Memory B cell (primary cell): ENCODE measurements at regions not wholly inside any gene's neighbourhood (a gene's known extent, or its start where the extent isn't known, plus 50 kb on each side); places are given as distances from the start of the nearest gene placed in this dataset.

Experiments used
- ATAC-seq: fragments of 150-1000 bp; cut with Tn5 transposase; 2 replicates; pipeline ENCODE4 v1.10.0; 2021; ENCODE audit warnings: low read depth, mild to moderate bottlenecking, moderate library complexity
- DNase-seq, 2 donors: peaks; one replicate each; pipeline ENCODE4 v3.0.0; 2022; ENCODE audit warnings: low spot score in 2 of 2
- H3K27ac Mint-ChIP-seq: one replicate; pipeline ENCODE4 v1.8.0; 2022; ENCODE audit warnings: mild to moderate bottlenecking, moderate library complexity, mixed read lengths
- H3K27me3 Mint-ChIP-seq: one replicate; pipeline ENCODE4 v1.8.0; 2022; ENCODE audit warnings: mixed read lengths
- H3K36me3 Mint-ChIP-seq: one replicate; pipeline ENCODE4 v1.8.0; 2022; ENCODE audit warnings: mild to moderate bottlenecking, mixed read lengths
- H3K4me1 Mint-ChIP-seq: one replicate; pipeline ENCODE4 v1.8.0; 2022; ENCODE audit warnings: mixed read lengths
- H3K4me3 Mint-ChIP-seq: one replicate; pipeline ENCODE4 v1.8.0; 2022; ENCODE audit warnings: mild to moderate bottlenecking, moderate library complexity, mixed read lengths
- H3K9me3 Mint-ChIP-seq: one replicate; pipeline ENCODE4 v1.8.0; 2022; ENCODE audit warnings: mixed read lengths

DNA sequence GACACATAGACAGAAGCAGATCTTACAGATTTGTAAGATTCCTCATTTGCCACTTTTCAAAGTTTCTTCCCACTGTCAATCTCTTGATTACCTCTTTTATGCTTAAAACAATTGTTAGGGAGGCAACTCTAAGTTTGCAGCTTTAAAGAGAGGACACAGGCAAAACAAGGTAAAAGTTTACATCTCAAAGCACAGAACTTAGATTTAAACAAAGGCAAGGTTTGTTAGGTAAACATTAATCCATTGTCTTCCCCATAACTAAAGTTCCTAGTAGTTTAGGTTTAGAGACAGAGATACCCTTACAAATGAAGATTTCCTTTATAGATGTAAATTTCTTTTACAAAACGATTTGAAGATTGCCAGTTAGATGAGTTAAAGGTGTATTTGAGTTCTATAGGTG is 176.9 kb downstream of the AASDH start:
- Mint-ChIP-seq H3K4me3 (no peak overlapping the region), H3K9me3 (peaks cover 9% of the 10 kb centered on the region), H3K27me3 (peaks cover 2% of the 10 kb centered on the region), H3K27ac (no peak overlapping the region), H3K36me3 (peaks cover 4% of the 10 kb centered on the region), H3K4me1 (no peaks in the 10 kb centered on the region)
- ATAC-seq: no peak
- no peak for DNase-seq

DNA sequence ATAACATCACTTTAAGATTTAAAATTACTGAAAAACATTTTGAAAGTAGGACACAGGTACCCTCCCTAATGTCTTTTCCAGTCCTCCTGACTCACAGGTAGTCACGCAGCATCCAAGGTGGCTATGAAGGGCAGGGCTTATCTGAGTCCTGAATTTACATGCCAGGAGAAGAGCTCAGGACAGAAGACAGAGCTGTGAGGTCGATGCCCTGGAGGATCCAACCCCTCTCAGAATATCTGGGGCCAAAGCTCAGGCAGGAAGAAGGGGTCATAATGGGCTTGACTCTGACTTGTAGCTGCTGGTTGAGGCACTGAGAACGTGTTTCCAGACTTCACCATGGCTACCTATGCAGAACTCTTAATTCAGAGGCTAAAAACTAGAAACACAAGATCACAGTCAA is 177.5 kb downstream of the AASDH start:
- Mint-ChIP-seq H3K4me3 (no peak overlapping the region), H3K4me1 (no peaks in the 10 kb centered on the region), H3K36me3 (peaks cover 4% of the 10 kb centered on the region), H3K27ac (no peak overlapping the region), H3K9me3 (peaks cover 9% of the 10 kb centered on the region), H3K27me3 (peaks cover 2% of the 10 kb centered on the region)
- no peak for ATAC-seq
- DNase-seq: no peak

DNA sequence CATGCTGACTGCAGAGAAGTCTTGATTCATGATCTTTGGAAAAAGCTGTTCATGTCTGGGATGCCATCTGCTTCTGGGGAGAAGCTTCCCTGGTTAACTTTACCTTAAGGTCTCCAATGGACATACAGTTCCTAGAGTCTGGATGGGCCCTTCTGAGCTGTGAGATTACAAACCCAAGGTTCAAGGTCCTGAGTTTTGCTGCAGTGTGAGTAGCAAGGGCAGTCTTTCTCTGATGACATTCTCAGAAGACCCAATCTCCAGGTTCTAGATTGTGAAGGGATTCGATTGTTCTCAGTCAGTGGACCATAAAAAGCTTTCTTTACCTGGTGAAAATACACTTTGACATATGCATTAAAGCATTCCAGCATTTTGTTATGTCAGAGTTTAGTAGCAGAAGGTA is 179.2 kb downstream of the AASDH start:
- Mint-ChIP-seq H3K27me3 (peaks cover 2% of the 10 kb centered on the region), H3K36me3 (peaks cover 4% of the 10 kb centered on the region), H3K9me3 (peaks cover 9% of the 10 kb centered on the region), H3K4me3 (no peak overlapping the region), H3K4me1 (no peaks in the 10 kb centered on the region), H3K27ac (no peak overlapping the region)
- ATAC-seq (no peak), DNase-seq (no peak)

DNA sequence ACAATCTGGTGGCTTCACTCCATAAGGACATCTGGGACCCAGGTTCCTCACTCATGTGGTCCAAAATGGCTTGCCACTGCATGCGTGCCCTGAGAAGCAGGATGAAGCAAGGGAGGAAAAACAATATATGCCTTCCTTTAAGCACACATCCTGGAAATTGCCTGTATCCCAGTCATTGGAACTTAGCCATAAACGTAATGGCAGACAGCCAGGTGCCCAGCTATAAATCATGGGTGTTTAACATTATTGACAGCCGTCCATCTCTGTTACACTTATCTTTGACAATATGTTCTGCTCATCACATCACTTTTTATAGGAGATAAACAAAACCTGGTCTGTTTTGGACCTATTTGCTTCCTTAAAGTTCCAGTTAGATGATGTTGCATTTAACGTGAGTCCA is 181.0 kb downstream of the AASDH start:
- Mint-ChIP-seq H3K27me3 (peaks cover 2% of the 10 kb centered on the region), H3K9me3 (peaks cover 5% of the 10 kb centered on the region), H3K4me1 (no peaks in the 10 kb centered on the region), H3K4me3 (no peak overlapping the region), H3K36me3 (peaks cover under 1% of the 10 kb centered on the region), H3K27ac (no peak overlapping the region)
- no peak for DNase-seq
- ATAC-seq: no peak

DNA sequence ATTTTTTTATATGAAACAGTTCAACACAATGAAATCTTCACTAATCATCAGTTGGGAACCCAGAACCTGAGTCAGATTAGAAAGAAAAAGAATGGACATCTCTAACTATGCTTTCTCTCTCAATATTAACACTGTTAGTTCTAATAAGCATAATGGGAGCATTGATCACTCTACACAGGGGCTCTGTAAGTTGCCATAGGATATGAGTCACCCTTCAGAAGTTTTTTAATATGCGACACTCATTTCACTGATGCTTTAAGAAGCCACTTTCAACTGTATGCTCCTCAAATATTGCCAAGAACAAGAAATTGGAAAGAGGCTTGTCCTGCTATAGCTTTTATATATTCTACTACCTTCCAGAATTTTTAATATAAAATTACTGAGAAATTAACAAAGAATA is 187.0 kb downstream of the AASDH start:
- Mint-ChIP-seq H3K36me3 (no peaks in the 10 kb centered on the region), H3K9me3 (no peaks in the 10 kb centered on the region), H3K4me1 (no peaks in the 10 kb centered on the region), H3K4me3 (no peak overlapping the region), H3K27me3 (peaks cover 2% of the 10 kb centered on the region), H3K27ac (no peak overlapping the region)
- ATAC-seq (no peak), DNase-seq (no peak)

DNA sequence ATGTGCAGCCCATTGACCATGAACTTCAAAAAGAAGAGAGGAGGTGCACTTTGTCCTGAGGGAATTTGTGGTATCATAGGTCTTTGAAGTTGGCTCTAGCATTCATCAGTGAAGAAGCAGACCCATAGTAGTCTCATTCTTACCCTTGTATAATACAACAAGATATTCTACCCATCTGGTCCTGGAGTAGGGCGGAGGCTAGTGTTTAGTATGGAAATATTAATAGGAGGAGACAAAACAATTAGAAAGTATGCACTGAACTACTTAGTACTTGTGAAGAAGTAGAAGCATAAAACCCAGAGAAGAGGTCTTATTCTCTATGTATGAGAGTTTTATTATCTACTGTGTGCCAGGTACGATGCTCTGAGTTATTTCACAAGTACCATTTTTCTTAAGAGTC is 189.0 kb downstream of the AASDH start:
- H3K36me3 Mint-ChIP-seq: no peaks in the 10 kb centered on the region
- H3K27ac Mint-ChIP-seq: no peak overlapping the region
- H3K4me1 Mint-ChIP-seq: no peaks in the 10 kb centered on the region
- no peak for ATAC-seq
- no peak for DNase-seq
- H3K9me3 Mint-ChIP-seq: no peaks in the 10 kb centered on the region
- H3K27me3 Mint-ChIP-seq: peaks cover 2% of the 10 kb centered on the region
- H3K4me3 Mint-ChIP-seq: no peak overlapping the region

DNA sequence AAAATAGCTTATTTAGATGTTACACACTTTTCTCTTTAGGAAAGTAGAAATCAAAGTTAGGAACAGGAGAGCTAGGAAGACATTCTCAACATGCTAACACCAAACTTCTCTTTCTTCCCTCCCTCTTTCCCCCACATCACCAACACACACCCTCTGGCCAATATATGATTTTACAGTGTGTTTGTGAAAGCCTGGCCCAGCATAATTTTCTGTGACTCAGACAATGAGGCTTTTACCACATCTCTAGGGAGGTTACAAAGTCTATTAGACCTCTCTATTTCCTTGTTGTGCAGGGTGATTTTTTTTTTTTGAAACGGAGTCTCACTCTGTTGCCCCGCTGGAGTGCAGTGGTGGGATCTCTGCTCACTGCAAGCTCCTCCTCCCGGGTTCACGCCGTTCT is 189.9 kb downstream of the AASDH start:
- H3K4me1 Mint-ChIP-seq: no peaks in the 10 kb centered on the region
- H3K4me3 Mint-ChIP-seq: no peak overlapping the region
- no peaks in the 10 kb centered on the region for H3K36me3 Mint-ChIP-seq
- H3K27ac Mint-ChIP-seq: no peak overlapping the region
- peaks cover 2% of the 10 kb centered on the region for H3K27me3 Mint-ChIP-seq
- no peak for DNase-seq
- H3K9me3 Mint-ChIP-seq: no peaks in the 10 kb centered on the region
- ATAC-seq: no peak

DNA sequence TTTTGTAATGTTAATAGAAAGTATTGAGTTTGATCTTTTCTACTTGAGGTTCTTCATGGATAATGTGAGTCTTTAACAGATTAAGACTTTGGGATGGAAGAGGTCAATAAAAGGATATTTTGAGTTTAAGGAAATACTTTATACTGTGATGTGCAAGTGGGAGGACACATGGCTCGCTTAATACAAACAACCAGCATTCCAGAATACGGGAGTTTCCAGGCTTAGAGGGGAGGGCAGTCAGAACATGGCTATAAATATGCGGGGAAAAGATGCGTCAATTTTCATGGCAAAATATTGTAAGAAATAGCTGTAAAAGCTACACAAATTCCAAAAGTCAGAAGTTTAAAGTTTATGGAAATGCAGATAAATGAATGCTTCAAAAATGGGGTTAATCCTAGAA is 192.3 kb downstream of the AASDH start:
- no peak overlapping the region for H3K27ac Mint-ChIP-seq

DNA sequence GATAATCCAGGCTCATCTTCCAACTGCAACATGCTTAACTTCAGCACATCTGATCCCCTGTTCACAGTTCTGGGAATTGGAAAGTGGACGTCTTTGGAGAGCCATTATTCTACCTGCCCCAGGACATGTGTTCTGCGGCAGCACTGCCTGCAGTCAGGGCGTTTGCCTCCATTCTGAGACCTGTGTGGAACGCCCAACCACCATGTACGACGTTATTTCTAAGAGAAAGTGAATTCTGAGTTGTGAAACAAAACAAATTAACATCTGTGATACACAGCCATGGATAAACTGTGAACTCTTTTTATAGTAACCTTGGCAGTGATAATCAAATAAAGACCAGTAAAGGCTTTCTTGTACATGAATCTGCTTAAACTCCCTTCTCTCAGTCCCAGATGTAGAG is 195.8 kb downstream of the AASDH start:
- ATAC-seq (no peak), DNase-seq (no peak)
- H3K27ac Mint-ChIP-seq: no peak overlapping the region
- no peaks in the 10 kb centered on the region for H3K27me3 Mint-ChIP-seq
- no peaks in the 10 kb centered on the region for H3K4me1 Mint-ChIP-seq
- H3K36me3 Mint-ChIP-seq: no peaks in the 10 kb centered on the region
- H3K9me3 Mint-ChIP-seq: no peaks in the 10 kb centered on the region
- H3K4me3 Mint-ChIP-seq: no peak overlapping the region

More for the DNA sequence above, 192.3 kb downstream of the AASDH start:
- DNase-seq (no peak), ATAC-seq (no peak)
- H3K36me3 Mint-ChIP-seq: no peaks in the 10 kb centered on the region
- no peaks in the 10 kb centered on the region for H3K9me3 Mint-ChIP-seq
- H3K27me3 Mint-ChIP-seq: no peaks in the 10 kb centered on the region
- H3K4me1 Mint-ChIP-seq: no peaks in the 10 kb centered on the region
- no peak overlapping the region for H3K4me3 Mint-ChIP-seq

DNA sequence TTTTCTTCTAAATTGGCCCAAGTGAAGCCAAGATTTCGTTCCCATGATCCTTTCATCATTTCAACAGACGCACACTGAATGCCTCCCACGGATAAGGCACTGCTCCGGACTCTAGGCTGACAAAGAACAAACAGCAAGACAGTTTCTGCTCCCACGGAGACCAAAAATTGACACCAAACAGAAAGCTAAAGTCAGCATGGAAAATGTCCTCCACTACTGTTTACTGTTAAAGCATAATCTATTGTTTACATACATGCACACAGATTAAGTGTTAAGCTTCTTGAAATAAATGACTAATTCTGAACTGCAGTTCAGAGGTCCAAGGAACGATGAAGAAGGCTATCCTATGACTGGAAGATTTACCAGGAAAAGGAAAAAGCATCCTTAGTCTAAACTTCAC is 199.6 kb downstream of the AASDH start:
- Mint-ChIP-seq H3K27ac (no peak overlapping the region), H3K4me1 (peaks cover 18% of the 10 kb centered on the region), H3K36me3 (no peaks in the 10 kb centered on the region), H3K9me3 (peaks cover under 1% of the 10 kb centered on the region), H3K27me3 (no peaks in the 10 kb centered on the region), H3K4me3 (no peak overlapping the region)
- DNase-seq (no peak), ATAC-seq (no peak)

DNA sequence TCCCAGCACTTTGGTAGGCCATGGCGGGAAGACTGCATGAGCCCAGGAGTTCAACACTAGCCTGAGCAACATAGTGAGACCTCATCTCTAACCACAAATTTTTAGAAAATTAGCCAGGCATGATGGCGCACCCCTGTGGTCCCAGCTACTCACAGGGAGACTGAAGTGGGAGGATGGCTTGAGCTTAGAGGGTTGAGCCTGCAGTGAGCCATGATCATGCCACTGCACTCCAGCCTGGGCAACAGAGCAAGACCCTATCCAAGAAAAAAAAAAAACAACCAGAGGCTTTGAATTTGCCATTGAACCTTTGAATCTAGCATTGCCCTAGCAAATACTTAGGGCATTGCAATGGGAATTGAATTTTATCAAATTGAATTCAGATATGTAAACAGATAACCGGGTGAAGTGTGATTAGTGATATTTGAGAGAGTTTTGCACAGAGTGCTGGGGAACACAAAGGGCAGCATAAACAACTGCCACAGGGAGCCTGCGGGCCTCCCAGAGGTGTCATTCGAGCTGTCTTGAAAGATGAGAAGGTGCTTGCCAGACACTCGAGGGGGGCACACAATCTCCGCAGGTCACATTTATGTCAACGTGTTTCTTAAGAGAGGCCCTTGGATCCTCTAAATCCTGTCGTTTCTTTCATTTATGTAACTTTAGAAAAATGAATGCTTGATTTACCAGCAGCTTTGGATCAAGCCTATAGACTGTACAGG is 200.3 kb downstream of the AASDH start:
- H3K27me3 Mint-ChIP-seq: no peaks in the 10 kb centered on the region
- no peaks in the 10 kb centered on the region for H3K36me3 Mint-ChIP-seq
- no peak overlapping the region for H3K4me3 Mint-ChIP-seq
- no peak for ATAC-seq
- H3K9me3 Mint-ChIP-seq: peaks cover 1% of the 10 kb centered on the region
- H3K4me1 Mint-ChIP-seq: peaks cover 23% of the 10 kb centered on the region
- no peak for DNase-seq
- no peak overlapping the region for H3K27ac Mint-ChIP-seq

DNA sequence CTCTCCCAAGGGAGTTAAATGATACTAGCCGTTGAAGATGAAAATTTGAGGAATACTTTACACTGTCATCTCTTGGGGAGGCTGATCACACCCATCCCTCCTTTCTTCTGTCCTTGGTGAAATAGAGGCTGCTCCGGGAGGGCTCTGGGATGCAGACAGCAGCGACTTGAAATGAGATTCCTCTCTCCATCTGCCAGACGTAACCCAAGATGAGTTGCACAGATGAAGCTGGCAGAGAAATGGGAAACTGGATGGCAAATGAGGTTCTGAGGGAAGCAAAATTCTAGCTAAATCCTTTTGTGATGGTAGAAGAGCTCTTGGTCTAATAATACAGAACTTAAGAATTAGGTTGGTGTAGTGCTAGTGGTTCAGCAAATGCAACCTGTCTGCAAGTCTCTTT is 201.4 kb downstream of the AASDH start:
- Mint-ChIP-seq H3K4me1 (peaks cover 24% of the 10 kb centered on the region), H3K36me3 (no peaks in the 10 kb centered on the region), H3K27ac (no peak overlapping the region), H3K4me3 (no peak overlapping the region), H3K27me3 (no peaks in the 10 kb centered on the region), H3K9me3 (peaks cover 1% of the 10 kb centered on the region)
- ATAC-seq (no peak), DNase-seq (no peak)

DNA sequence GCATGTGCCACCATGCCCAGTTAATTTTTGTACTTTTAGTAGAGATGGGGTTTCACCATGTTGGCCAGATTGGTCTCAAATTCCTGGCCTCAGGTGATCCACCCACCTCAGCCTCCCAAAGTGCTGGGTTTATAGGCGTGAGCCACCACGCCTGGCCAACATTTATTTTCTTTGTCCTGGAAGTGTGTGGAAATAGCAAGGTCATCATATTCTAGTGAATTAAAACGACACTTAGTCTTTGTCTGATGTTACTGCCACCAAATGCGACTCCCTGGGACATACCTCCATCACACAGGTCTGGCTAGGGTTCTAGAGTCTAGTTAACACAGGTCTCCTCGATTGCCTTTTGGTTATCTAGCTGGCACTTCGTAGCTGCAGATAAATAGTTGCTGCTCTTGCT is 203.1 kb downstream of the AASDH start:
- Mint-ChIP-seq H3K27me3 (no peaks in the 10 kb centered on the region), H3K9me3 (peaks cover 1% of the 10 kb centered on the region), H3K36me3 (no peaks in the 10 kb centered on the region), H3K4me3 (peak overlapping the region; percentile 63), H3K27ac (peak overlapping the region; percentile 65), H3K4me1 (peaks cover 24% of the 10 kb centered on the region)
- ATAC-seq (no peak), DNase-seq (no peak)

DNA sequence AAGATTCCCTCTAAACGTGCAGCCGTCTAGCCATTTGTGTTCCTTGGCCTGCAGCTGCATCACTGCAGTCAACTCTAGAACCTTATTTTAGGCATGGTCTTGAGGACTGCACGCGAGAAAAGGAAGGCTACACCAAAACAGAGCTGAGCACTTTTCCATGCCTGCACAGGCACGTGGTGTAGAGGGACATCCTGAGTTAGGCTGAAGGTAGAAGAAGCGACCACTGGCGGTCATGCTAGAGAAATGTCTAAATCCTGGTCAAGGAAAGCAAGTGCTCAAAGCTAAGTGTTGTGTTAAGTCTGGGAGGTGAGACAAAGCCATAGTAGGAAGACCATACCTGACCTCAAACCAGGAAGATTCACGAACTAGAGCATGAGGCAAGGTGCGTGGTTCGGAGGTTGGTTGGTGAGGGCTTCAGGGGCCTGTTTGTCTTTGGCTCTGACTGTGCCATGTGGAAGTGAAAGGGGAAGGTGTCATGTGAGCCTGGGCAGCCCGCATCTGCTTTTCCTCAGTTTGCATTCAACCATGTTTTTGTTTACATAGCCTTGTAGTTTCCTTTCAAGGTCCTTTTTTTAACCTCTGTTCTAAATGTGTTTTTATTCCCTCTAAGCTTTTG is 203.8 kb downstream of the AASDH start:
- no peaks in the 10 kb centered on the region for H3K36me3 Mint-ChIP-seq
- H3K9me3 Mint-ChIP-seq: peaks cover 1% of the 10 kb centered on the region
- peak in 1 of 2 donors; percentile 10 for DNase-seq
- H3K4me1 Mint-ChIP-seq: peaks cover 24% of the 10 kb centered on the region
- peak overlapping the region; percentile 13 for H3K4me3 Mint-ChIP-seq
- H3K27me3 Mint-ChIP-seq: no peaks in the 10 kb centered on the region
- H3K27ac Mint-ChIP-seq: peak overlapping the region; percentile 65
- peak; percentile 96 for ATAC-seq

DNA sequence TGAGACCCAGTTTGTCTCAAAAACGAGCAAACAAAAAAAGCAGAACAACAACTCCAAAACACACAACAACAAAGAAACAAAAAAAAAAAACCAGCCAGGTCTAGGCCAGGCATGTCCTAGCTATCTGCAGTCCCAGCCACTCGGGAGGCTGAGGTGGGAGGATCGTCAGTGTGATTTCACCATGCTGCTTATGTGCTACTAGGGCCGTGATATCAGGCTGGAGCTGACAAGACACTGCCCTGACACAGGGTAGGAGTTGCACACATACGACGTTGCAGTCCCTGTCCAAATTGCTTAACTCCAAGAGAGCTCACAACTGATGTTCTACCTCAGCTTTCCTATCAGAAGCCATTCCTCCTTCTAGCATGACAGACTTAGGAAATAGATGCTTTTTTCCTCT is 204.9 kb downstream of the AASDH start:
- no peak for DNase-seq
- no peaks in the 10 kb centered on the region for H3K27me3 Mint-ChIP-seq
- peaks cover 2% of the 10 kb centered on the region for H3K9me3 Mint-ChIP-seq
- peaks cover 24% of the 10 kb centered on the region for H3K4me1 Mint-ChIP-seq
- no peak overlapping the region for H3K4me3 Mint-ChIP-seq
- H3K36me3 Mint-ChIP-seq: no peaks in the 10 kb centered on the region
- no peak for ATAC-seq
- no peak overlapping the region for H3K27ac Mint-ChIP-seq
